Astrocyte of the cerebellum (primary cell): ENCODE measurements at regions not wholly inside any gene's neighbourhood (a gene's known extent, or its start where the extent isn't known, plus 50 kb on each side); places are given as distances from the start of the nearest gene placed in this dataset.

Source experiments
- DNase-seq: peaks from one replicate; pipeline ENCODE4 v3.0.0-alpha.2; 2011; ENCODE audit warnings: low read depth
- H3K4me3 ChIP-seq: 2 replicates; pipeline ENCODE4 v1.5.1; 2011; ENCODE audit warnings: mild to moderate bottlenecking, low read depth, low read length, moderate library complexity
- in situ Hi-C: cut with HindIII; loops from 2 replicates; pipeline ENCODE4 v1.10.0; 2017; ENCODE audit warnings: low sequenced_read_pairs
- TF ChIP-seq, protein P1 (sequence below): IDR thresholded peaks from 2 replicates; pipeline ENCODE4 v1.5.1; 2012; ENCODE audit warnings: low read length, low read depth, moderate library complexity, mild to moderate bottlenecking; ENCODE audit errors: missing control alignments

DNA sequence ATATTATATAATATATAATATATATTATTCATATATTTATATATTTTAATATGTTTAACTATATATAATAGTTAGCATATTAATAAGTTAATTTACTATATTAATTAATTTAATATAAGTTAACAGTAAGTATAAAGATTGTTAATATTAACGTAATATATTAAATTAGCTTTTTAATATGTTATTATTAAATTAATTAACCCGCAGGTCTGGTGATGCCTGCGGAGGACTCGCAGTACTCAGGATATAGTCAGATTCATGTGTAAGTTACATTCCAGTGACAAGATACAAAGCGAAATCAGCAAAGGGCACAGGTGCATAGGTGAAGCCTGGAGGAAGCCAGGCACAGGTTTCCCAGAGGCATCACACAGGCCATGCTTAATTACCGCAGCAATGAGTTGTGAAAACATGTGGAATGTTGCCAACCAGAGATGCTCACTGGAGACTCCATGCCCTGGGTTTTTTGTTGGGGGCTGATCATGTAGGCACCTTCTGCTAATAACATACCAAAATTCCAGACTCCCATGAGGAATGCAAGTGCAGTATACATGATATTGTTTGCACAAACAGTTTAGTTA, 130.4 kb upstream of the MPHOSPH6 start:
- in situ Hi-C loops, result no loop called here
- H3K4me3 ChIP-seq, result no peak overlapping the region
- TF ChIP-seq, protein P1, sequence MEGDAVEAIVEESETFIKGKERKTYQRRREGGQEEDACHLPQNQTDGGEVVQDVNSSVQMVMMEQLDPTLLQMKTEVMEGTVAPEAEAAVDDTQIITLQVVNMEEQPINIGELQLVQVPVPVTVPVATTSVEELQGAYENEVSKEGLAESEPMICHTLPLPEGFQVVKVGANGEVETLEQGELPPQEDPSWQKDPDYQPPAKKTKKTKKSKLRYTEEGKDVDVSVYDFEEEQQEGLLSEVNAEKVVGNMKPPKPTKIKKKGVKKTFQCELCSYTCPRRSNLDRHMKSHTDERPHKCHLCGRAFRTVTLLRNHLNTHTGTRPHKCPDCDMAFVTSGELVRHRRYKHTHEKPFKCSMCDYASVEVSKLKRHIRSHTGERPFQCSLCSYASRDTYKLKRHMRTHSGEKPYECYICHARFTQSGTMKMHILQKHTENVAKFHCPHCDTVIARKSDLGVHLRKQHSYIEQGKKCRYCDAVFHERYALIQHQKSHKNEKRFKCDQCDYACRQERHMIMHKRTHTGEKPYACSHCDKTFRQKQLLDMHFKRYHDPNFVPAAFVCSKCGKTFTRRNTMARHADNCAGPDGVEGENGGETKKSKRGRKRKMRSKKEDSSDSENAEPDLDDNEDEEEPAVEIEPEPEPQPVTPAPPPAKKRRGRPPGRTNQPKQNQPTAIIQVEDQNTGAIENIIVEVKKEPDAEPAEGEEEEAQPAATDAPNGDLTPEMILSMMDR, result no peak
- no peak for DNase-seq

DNA sequence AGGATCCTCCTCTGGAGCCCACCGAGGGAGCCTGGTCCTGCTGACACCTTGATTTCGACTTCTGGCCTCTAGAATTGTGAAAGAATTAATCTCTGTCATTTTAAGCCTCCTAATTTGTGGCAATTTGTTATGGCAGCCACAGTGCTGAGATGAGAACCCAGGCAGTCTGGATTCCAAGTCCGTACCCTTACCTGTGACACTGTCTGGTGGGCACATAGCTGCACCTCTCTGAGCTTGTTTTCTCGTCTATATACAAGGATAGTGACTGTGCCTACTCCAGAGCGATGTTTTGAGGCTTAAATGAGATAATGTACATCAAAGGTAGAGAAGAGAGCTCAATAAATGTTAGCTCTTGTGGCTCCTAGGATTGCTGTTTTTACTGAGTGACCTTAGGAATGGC, 128.4 kb upstream of the MPHOSPH6 start:
- in situ Hi-C loops, result no loop called here
- no peak overlapping the region for H3K4me3 ChIP-seq
- TF ChIP-seq, protein P1, result no peak
- no peak for DNase-seq

- H3K4me3 ChIP-seq, result no peak overlapping the region
- in situ Hi-C loops, result no loop called here
- no peak for DNase-seq
- TF ChIP-seq, protein P1, result no peak
Observed at GRCh38 chr16:82295290-82296201, 125.5 kb upstream of the MPHOSPH6 start.

GRCh38 chr16:82293671-82294070, 123.6 kb upstream of the MPHOSPH6 start:
- DNase-seq, result no peak
- in situ Hi-C loops, result no loop called here
- H3K4me3 ChIP-seq, result no peak overlapping the region
- TF ChIP-seq, protein P1, result no peak

DNA sequence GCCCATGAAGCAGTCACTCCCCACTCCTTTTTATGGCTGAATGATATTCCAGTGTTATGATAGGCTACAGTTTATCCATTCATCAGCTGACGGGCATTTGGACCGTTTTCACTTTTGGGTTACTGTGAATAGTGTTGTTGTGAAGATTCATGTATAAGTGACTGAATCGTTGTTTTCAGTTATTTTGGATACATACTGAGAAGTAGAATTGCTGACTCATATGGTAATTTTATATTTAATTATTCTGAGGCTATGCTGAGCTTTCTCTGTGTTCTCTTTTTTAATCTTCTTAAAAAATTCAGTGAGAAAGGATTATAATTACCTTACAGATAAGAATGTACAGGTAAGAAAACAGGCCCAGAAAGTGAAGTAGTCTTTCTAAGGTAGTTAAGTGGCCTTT, 117.9 kb upstream of the MPHOSPH6 start:
- in situ Hi-C loops, result no loop called here

DNA sequence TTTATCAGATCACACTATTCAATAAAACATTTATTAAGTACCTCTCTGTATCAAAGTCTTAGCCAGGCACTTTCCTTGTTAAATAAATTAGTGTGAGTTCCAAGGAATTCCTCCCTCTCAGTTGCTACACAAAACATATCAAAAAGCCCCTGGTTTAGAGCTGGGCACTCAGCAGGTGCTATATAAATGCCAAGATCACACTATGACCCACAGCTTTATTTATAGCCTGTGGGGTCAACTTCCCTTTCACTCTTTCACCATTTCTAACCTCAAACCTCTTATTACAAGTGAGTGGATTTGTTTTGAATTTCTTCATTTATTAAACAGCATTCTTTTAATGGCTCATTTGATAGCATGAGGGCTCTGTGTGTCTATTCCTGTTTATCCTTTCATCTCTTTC, 112.6 kb upstream of the MPHOSPH6 start:
- no peak for DNase-seq
- in situ Hi-C loops, result no loop called here
- TF ChIP-seq, protein P1, result no peak
- H3K4me3 ChIP-seq, result no peak overlapping the region

More for the DNA sequence above, 117.9 kb upstream of the MPHOSPH6 start:
- no peak for DNase-seq
- H3K4me3 ChIP-seq, result no peak overlapping the region
- TF ChIP-seq, protein P1, result no peak
